Forelimb muscle (tissue), 1 donor: ENCODE measurements at regions not wholly inside any gene's neighbourhood (a gene's known extent, or its start where the extent isn't known, plus 50 kb on each side); places are given as distances from the start of the nearest gene placed in this dataset.

Experiments
- DNase-seq: peaks from one replicate; pipeline ENCODE4 v3.0.0-alpha.2; 2013; ENCODE audit warnings: low read depth

DNA sequence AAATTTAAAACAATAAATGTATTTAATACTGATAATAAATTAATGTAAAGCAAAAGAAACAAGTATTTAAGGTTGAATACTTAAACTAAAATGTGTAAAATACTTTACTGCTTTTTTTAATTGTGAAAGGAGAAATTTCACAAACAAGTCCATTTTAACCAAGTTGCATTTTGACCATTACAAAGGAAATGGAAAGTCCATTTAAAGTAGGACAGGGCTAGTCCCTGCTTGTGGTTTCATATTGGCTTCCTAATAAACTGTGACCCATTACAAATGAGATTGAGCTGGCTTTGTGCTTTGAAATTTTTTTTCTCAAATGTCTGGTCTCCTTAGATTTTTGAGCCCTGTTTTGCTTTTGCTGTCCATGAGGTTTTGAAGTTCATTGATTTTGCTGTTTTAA lies 527.6 kb downstream of the MAFB start:
- no peak for DNase-seq

DNA sequence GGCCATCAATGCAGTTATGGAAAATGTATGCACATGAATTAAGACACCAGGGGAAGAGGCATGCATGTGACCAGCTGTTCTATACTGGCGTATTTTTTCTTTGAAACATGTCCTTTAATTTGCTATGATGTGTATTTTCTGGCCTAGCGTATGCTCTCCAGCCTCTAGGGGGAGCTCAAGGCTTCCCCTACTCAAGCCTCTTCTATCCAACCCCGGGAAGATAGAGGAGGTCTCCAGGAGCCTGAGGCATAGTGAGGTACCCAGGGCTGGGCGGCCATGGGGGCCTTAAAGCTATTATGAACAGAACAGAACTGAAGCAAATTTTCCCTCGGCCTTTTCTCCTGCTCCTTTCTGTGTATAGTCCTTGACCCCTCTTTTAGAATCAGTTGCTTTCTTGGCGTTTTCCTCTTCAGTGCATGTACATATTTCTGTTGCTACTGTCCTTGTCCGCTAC lies 528.9 kb downstream of the MAFB start:
- no peak for DNase-seq

DNA sequence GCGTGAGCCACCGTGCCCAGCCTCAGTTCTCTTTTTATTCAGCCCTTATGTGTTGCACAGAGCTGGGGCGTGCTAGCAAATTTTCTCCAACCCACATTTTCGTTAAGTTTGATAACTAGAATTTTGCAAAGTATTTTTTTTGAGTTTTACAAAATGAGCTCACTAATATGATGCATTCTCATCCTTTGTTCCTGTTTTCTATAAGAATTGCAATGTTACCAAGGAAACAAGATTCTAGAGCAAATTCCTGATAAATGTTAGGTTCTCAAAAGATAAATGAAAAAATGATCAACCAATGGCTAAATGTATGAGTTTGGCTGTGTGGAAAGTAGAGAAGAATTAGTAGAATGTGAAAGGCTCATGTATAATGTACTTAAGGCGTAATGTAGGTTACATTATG lies 529.8 kb downstream of the MAFB start:
- no peak for DNase-seq

DNA sequence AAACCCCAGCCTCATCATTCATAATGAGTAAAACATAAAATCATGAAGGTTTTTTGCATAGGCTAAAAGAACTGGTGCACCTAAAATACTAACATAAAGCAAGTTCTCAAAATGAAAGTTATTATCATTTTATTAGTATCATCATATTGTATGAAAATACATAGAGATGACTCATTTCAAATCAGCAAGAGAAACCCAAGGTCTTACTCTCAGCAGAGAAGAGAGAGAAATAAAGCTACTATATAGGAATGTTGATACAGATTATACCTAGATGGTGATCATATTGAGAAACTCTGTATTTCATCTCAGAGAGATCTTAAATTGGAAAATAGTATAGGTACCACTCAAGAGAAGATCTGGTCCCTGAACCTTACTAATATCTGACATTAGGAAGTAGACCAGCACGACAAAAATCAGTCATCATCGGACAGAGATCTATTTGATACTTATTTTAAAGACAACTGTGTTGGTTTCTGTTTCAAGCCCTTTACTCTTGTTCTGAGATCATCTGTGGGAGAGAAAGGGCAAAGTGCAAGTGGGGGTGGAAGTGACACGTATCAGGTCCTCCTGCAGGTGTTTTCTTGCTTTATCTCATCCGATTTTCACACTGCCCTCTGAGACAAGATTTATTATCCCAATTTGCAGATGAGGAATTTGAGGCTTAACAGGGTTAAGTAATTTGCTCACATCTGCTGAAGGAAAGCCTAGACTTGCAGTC lies 532.3 kb downstream of the MAFB start:
- no peak for DNase-seq

DNA sequence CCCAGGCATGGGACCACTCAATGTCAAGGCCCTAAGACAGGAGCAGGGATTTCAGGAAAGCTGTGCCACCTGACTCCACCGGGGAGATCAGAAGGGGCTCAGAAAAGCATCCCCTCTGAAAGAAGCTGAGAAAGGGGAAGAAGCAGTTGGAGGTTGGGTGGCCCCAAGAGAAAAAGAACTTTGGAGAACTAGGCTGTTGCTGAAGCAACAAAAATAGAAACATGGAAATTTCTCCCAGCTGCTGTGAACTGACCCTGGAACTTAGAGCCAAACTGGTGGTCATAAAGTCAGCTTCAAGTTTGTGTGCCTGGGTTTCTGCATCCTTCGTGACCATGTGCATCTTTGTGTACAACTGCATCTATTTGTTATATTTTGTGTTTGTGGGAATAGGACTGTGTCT lies 534.5 kb downstream of the MAFB start:
- peak; percentile 44 for DNase-seq

DNA sequence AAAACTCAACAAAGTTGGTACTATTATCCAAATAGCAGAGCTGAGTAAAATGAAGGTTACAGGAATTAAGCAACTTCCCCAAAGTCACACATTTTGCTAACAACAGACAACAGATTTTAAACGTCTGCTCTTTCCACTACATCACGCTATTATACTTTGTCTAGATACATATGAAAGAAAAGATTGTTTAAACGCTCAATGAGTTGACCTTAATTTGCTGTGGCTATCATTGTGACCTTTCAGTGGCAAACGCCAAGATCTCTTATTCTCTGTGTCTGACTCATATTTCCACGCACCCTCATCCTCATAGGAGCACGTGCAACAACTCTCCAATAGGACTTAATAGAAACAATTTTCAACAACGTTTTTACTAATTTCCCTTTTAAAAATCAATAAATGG lies 540.1 kb downstream of the MAFB start:
- DNase-seq: no peak

DNA sequence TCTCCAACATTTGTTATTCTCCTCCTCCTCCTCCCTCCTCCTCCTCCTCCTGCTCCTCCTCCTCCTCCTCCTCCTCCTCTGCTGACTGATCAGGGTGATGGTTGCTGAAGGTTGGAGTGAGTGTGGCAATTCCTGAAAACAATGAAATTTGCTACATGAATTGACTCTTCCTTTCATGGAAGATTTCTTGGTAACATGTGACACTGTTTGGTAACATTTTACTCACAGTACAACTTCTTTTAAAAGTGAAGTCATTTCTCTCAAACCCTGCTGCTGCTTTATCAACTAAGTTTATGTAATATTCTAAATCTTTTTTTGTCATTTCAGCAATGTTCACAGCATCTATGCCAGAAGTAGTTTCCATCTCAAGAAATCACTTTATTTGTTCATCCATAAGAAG lies 543.0 kb downstream of the MAFB start:
- no peak for DNase-seq

DNA sequence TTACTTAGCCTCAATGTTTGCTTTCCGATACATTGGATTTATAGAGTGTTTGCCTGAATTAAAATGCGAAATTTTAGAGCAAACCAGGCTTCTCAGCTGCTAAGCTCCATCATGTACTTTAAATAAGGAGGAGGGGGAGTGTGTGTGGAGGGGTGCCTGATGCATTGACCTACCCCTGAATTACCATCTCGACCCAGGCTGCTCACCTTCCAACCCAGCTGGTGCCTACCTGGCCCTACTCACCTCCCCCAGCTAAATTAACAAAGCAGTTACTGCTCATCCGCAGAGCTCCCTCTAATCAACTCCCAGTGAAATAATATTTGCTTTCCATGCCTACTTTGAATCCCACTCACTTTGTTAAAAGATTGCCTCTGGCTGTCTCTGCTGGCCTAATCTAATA lies 544.5 kb downstream of the MAFB start:
- DNase-seq: no peak

DNA sequence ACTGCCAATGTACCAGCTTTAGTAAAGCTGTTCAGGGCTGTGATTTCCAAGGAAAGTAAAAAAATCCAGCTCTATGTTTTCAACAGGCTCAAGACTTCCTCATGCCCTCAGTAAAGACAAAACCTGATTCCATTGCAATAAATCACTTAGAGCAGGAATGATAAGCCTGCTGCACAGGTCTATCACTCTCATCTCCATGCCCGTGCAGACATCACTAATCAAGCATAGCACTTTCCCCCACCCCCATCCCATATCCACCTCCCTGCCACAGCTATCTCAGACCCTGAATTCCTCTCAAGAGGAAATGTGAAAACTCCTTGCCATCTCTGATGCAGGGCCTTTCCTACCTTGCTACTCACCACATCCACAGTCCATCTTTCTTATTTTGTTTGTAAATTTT lies 554.9 kb downstream of the MAFB start:
- DNase-seq: no peak

DNA sequence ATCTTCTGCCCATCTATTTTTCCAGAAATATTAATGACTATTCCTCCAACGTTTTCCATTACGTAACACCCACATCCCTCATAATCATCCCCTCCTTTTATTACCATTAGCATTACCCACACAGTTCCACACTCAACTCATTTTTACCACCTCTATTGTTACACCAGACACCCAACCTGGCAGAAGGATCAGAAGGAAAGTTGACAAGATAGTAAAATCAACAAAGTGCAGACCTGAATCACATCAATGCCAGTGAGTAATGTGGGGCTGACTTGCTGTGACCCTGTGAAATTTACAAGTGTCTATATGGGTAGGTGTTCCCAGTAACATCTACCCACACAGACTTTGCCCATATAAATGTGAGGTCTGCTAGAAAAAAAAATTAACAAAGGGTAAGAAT lies 568.2 kb downstream of the MAFB start:
- no peak for DNase-seq

DNA sequence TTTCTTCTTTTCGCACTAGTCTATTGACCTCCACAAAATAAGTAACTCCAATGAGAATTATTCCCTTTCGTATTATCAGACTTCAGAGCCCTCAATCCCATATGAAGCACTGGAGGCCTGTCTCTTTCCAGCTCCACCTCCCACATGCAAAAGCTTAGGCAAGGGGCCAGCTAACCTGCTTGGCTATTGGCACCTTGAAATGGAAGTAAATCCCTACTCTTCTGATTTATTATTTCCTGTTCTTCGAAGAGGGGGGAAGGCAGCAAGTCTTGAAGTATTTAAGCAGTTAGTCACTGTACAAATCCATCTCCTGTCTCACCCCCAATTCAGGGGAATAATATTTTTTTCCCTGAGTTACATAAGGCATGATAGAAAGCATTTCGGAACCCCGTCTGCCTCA lies 577.8 kb downstream of the MAFB start:
- no peak for DNase-seq

DNA sequence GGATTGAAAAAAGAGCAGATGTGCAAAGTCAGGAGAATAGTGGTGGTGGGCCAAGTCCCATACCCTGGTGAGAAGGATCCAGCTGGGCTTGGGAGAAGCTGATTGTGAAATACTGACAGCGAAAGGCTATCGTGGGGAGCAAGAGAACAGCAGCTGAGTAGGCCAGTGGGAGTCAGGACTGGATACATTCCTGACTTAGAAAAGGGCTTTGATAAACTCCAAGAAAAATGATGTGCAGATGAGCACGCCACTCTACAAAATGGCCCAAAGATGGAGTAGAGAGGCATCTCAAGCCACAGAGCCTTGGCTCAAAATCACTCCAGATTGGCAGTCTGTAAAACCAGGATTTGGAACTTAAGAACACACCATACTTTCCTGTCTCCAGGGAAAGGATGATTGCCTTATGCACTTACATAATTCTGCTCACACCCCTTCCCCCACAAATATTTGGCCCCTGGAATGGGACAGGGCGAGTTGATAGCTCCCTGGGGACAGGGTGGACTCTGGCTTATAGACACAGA lies 578.7 kb downstream of the MAFB start:
- no peak for DNase-seq

DNA sequence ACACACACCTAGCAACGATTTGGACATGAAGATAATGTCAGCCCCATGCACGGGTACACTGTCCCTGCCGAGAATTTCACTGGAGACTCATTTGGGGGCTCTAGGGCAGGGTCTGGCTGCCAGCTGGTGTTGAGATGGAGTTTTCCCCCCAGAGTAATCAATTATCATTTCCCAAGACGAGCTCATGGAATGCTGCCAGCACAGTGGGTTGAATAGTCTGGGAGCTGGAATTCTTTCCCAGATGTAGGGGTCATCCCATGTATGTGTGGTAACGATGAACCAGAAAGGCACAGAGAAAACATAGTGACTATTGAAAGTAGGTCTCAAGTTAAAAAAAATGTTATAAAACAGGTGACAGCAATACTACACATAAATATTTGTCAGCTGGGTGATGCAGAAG lies 579.9 kb downstream of the MAFB start:
- DNase-seq: no peak

DNA sequence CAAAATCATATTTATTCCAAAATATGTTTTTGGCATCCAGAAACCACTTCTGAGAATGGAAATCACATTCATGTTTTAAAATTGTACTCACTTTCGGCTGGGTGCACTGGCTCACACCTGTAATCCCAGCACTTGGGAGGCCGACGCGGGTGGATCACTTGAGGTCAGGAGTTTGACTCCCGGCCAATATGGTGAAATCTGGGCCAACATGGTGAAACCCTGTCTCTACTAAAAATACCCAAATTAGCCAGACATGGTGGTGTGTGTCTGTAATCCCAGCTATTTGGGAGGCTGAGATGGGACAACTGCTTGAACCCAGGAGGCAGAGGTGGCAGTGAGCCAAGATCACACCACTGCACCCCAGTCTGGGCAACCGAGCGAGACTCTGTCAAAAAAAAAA lies 580.7 kb downstream of the MAFB start:
- no peak for DNase-seq

DNA sequence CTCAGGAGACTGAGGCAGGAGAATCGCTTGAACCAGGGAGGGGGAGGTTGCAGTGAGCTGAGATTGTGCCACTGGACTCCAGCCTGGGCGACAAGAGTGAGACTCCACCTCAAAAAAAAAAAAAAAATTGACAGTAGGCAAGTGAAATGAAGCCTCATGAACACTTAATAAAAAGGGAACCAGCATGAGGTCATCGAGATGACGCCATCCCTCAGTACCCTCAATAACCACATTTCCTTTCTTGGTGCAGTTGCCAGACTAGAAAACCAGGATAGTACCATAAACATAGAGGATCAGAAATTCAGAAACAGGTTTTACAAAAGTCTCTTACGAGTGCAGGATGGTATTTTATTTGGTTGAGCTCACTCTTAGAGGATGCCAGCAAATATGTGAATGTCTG lies 584.1 kb downstream of the MAFB start:
- DNase-seq: no peak

DNA sequence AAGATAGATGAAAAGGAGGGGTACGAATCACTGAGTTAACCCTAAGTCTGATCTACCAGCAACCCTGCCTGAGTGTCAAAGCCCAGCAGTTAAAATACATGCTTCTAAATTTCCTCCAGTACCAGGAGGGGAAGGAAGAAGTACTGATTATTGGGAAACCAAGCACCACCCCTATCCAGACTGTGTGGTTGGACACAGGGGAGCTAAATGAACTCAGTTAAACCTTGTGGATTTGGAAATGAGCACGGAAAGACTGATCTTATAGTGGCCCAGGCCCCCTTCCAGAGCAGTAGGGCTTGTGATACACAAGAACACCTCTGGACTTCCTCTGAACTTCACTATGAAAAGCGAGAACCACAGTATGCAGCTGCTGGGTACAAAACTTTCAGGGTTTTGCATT lies 585.6 kb downstream of the MAFB start:
- DNase-seq: no peak

DNA sequence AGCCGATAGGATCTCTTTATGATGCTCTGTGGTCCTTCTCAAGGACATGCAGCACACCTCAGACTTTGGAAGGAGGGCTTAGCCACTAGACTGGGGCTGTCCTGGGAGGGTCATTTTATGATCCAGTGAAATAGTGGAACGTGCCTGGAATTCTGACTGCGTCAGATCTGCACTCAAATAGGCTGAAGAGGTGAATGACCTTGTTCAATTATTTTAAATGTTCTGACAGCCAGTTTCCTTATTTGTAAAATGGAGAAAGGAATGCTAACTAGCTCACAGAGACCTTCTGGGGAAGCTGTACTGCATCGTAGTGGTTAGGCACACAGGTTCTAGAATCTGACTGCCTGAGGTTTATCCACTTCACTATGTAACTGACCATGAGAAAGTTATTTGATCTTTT lies 587.5 kb downstream of the MAFB start:
- no peak for DNase-seq

DNA sequence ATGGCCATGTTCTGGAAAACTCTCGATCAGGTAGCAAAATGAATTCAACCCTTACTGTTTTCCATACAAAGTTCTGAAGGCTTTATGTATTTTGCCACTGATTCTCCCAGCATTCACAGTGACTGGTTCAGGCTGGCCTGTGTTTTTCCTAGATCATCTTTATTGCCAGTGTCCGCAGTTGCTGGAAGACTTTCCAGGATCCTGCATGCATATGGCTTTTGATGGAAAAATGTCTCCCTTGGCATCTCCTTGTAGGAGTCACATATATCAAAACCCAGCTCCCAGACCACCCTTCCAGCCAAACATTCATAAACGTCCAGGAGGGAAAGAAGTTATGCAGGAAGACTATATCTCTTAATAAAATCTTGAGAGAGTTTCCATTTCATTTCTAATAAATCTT lies 588.8 kb downstream of the MAFB start:
- no peak for DNase-seq

DNA sequence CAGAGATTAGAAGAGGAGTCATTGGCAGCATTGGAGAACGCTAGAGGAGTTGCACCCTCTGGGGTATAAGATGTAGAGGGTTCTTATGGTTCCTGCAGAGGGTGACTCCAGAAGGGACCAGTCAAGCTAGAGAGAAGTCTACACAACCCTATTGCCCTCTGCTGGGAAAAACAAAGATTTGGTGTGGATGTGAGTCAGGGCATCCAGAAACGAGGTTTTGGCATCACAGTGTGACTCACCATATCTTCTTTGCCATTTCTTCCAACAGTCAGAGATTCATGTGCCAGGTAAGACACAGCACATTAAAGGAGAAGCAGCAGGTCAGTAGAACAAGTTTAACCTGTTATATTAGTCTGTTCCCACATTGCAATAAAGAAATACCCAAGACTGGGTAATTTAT lies 598.8 kb downstream of the MAFB start:
- no peak for DNase-seq

DNA sequence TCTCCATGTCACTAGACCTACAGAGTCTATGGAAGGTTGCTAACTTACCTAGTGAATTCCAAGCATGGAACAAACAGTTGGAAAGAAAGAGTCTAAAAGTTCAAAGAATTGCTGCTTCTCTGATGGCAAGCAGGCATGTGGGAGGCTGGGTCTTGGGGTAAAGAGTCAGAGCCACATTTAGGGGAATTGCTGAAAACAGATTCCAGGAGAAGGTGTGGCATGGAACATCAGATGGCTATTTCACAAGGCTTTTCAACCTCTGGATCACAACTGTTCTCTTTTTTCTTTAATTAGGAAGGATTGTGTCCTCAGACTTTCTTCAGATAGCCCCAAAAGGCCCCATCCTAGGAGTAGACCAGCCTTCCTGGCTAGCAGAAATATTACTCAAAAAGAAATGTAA lies 601.5 kb downstream of the MAFB start:
- DNase-seq: no peak

DNA sequence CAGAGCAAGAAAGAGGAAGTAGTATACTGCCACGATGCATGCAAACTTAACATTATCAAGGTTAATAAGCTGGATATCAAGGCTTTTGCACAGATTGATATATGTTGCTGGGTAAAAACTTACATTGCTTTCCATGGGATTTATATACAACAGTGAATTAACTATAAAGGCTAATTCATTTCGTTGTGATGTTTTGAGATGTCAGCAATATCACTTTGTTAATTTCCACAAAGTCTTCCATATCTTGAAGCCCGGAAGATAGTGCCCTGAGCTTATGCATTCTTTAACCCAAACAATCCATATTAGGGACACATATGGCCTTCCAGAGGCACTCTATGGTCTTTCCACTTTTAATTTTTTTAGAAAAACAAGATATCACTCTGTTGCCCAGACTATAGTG lies 603.5 kb downstream of the MAFB start:
- no peak for DNase-seq

DNA sequence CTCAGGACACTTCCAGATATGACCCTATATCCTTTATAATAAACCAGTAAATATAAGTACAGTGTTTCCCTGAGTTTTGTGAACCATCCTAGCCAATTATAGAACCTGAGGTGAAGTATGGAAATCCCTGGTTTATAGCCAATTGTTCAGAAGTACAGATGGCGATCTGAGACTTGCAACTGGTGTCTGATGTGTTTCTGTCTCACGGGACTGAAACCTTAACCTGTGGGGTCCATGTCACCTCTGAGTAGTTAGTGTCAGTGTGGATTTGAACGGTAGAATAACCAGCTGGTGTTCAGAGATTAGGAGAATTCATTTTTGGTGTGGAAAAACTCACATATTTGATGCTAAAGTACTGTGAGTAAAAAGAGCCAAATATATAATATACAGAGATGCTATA lies 606.6 kb downstream of the MAFB start:
- no peak for DNase-seq

DNA sequence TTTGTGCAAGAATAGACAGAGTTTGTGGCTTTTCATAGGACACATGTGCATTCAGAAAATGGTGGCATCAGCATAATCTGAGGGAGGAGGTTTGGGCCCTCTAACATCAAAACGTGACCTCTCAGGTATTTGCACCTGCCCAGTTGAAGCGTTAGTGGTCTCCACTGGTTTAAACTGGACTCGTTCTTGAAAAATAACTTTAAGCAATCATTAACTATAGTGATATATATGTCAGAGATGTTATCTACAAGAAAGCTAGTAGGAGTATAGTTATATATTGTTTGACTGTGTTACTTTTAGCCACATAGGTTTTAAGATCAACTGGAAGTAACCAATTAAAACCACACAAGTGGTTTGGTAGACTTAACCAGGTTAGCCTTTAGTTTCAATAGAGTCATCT lies 607.4 kb downstream of the MAFB start:
- no peak for DNase-seq

DNA sequence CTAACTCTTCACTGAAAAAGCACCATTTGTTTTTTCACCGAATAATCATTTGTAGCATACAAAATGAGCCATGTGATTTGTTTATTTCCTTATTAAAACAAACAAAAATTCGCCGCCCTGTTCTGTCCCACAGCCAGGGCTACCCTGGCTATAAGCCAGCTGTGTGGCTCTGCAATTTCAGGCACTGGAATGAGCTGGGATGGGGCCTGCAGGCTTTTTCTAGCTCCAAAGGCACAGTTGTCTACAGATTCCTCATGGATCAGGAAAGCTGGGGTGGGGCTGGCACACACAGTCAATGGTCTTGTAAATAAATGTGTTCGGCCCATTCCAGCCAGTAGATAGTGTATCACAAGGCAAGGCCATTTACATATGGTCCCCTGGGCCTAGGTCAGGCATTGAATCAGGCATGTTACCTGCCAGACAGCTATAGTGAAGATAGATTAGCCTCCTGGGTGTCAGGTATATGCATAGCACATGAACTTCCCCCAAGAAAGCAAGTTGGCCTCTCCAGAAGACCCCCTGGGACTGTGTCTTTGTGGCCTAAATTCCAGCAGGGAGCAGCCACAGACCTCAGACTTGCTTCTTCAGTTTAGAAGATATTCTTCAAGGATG lies 608.9 kb downstream of the MAFB start:
- no peak for DNase-seq
